ENCODE measurements at regions not wholly inside any gene's neighbourhood (a gene's known extent, or its start where the extent isn't known, plus 50 kb on each side); places are given as distances from the start of the nearest gene placed in this dataset.
A peak's percentile ranks its signal among the peaks of the same experiment; 100 is the strongest.

DNA sequence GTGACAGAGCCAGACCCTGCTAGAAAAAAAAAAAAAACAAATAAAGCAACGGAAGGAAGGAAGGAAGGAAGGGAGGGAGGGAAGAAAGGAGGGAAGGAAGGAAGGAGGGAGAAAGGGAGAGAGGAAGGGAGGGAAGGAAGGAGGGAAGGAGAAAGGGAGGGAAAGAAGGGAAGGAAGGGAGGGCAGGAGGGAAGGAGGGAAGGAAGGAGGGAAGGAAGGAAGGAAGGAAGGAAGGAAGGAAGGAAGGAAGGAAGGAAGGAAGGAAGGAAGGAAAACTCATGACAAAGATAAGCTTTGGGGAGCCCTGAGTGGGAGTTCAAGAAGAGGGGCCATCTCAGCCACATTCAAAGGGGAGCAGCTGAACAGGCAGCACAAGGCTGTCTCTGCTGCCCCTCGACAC lies 124.7 kb upstream of the MGMT start:
- DNase-seq = no peak
- H3K27me3 Mint-ChIP-seq (ENCODE audit: low read depth, poor library complexity) = peaks cover 22% of the 10 kb centered on the region

DNA sequence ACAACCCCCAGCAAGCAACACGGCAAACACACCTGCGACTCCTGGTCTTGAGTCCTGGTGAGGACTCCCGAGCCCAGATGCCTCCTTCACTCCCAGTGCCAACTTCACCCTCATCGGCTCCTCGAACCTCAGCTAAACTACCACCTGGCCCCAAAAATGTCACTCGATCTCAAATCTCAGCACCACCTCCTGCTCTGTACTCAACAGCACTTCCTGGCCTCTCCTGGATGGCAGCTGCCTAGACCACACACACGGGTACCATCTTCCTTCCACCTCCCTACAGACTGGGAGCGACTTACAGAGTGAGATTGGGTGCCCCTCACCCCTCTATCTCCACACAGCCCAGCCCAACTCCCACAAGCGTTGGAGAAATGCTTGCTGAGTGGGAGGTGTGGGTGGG lies 123.9 kb upstream of the MGMT start:
- peaks cover 59% of the 10 kb centered on the region for H3K4me1 Mint-ChIP-seq
- no peaks in the 10 kb centered on the region for H3K9me3 Mint-ChIP-seq
- no peak for TF ChIP-seq CTCF (IDR thresholded peaks at IDR 0.05)
- peaks cover 21% of the 10 kb centered on the region for H3K27me3 Mint-ChIP-seq (ENCODE audit: low read depth, poor library complexity)
- no peaks in the 10 kb centered on the region for H3K36me3 Mint-ChIP-seq (ENCODE audit: low read depth)
- no peak overlapping the region for H3K4me3 Mint-ChIP-seq
- no peak for DNase-seq
- H3K27ac Mint-ChIP-seq = no peak overlapping the region

More for the DNA sequence above, 124.7 kb upstream of the MGMT start:
- Mint-ChIP-seq H3K9me3 (no peaks in the 10 kb centered on the region), H3K27ac (no peak overlapping the region), H3K36me3 (ENCODE audit: low read depth) (no peaks in the 10 kb centered on the region), H3K4me3 (no peak overlapping the region), H3K4me1 (peaks cover 63% of the 10 kb centered on the region)
- TF ChIP-seq CTCF (IDR thresholded peaks at IDR 0.05) = no peak

GRCh38 chr10:129344103-129344502 lies 122.9 kb upstream of the MGMT start:
- Mint-ChIP-seq H3K27ac (peak overlapping the region; percentile 93), H3K4me3 (peak overlapping the region; percentile 55), H3K27me3 (ENCODE audit: low read depth, poor library complexity) (peaks cover 21% of the 10 kb centered on the region), H3K9me3 (no peaks in the 10 kb centered on the region), H3K4me1 (peaks cover 56% of the 10 kb centered on the region), H3K36me3 (ENCODE audit: low read depth) (no peaks in the 10 kb centered on the region)
- no peak for DNase-seq
- TF ChIP-seq CTCF (IDR thresholded peaks at IDR 0.05) = no peak

GRCh38 chr10:129344731-129345355 lies 122.2 kb upstream of the MGMT start:
- Mint-ChIP-seq H3K9me3 (no peaks in the 10 kb centered on the region), H3K4me1 (peaks cover 50% of the 10 kb centered on the region), H3K27me3 (ENCODE audit: low read depth, poor library complexity) (peaks cover 17% of the 10 kb centered on the region), H3K27ac (peak overlapping the region; percentile 93), H3K36me3 (ENCODE audit: low read depth) (no peaks in the 10 kb centered on the region), H3K4me3 (peak overlapping the region; percentile 55)
- no peak for TF ChIP-seq CTCF (IDR thresholded peaks at IDR 0.05)
- no peak for DNase-seq

DNA sequence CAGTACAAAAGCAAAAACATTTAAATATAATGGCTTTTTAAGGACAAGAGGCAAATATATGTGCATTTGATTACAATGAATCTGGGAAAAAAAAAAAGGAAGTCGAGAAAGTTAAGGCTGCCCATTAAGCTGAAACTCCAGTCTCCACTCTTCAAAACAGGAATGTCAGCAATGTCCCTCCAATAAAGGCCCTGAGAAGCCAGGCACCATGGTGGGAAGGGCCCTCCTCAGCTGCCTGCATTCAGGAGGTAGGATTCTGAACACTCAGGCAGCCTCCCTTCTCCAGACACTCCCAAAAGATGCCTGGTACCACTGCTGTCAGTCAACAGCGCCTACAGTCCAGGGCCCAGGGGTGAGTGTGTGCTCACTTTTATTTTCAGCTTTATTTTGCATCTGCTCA lies 121.3 kb upstream of the MGMT start:
- H3K9me3 Mint-ChIP-seq = no peaks in the 10 kb centered on the region
- no peak overlapping the region for H3K4me3 Mint-ChIP-seq

More for the DNA sequence above, 121.3 kb upstream of the MGMT start:
- no peak for TF ChIP-seq CTCF (IDR thresholded peaks at IDR 0.05)
- Mint-ChIP-seq H3K36me3 (ENCODE audit: low read depth) (no peaks in the 10 kb centered on the region), H3K27me3 (ENCODE audit: low read depth, poor library complexity) (peaks cover 16% of the 10 kb centered on the region), H3K27ac (no peak overlapping the region), H3K4me1 (peaks cover 48% of the 10 kb centered on the region)
- DNase-seq = no peak
